HFFc6 (cell line): ENCODE measurements at regions not wholly inside any gene's neighbourhood (a gene's known extent, or its start where the extent isn't known, plus 50 kb on each side); places are given as distances from the start of the nearest gene placed in this dataset.

ENCODE experiments used
- DNase-seq: peaks from one replicate; pipeline ENCODE4 v3.0.0-alpha.2; 2018
- H3K27ac Mint-ChIP-seq: 2 replicates; pipeline ENCODE4 v1.8.0; 2020; ENCODE audit warnings: mild to moderate bottlenecking, mixed read lengths
- H3K27me3 Mint-ChIP-seq: 2 replicates; pipeline ENCODE4 v1.8.0; 2021; ENCODE audit warnings: mild to moderate bottlenecking, moderate library complexity, mixed read lengths; ENCODE audit not compliant: insufficient read depth
- H3K36me3 Mint-ChIP-seq: 2 replicates; pipeline ENCODE4 v1.8.0; 2021; ENCODE audit warnings: low read depth, mixed read lengths
- H3K4me1 Mint-ChIP-seq: 2 replicates; pipeline ENCODE4 v1.8.0; 2020; ENCODE audit warnings: low read depth, mixed read lengths
- H3K4me3 Mint-ChIP-seq: 2 replicates; pipeline ENCODE4 v1.8.0; 2020; ENCODE audit warnings: mild to moderate bottlenecking, moderate library complexity, mixed read lengths
- H3K9me3 Mint-ChIP-seq: 2 replicates; pipeline ENCODE4 v1.8.0; 2020; ENCODE audit warnings: mild to moderate bottlenecking, mixed read lengths
- TF ChIP-seq, protein P1 (sequence below): fragments of 200-600 bp; sonication (generic); IDR thresholded peaks from 2 replicates; pipeline ENCODE4 v1.5.0; 2021; ENCODE audit warnings: antibody characterized with exemption, mild to moderate bottlenecking

DNA sequence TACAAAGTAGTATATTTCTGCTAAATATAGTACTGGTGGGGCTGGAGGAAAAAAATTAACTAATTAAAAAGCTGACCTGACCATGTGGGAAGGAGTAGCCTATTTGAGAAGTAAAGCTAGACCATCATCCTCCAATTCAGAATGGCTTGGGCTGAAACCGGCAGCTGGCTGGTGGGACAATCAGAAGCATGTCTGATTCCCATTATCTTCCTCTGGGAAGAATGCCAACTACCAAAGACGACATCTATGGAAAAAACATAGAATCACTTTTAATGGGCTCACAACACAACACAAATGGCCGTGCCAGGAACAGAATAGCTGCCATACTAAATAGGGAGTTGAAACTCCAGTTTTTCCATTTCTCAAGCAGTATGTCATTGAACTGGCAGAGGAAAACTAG, 120.4 kb upstream of the FREM2 start:
- Mint-ChIP-seq H3K27me3 (peaks cover 4% of the 10 kb centered on the region; the same call in 1 of the 2 replicates), H3K9me3 (peaks cover 4% of the 10 kb centered on the region; the same call in 1 of the 2 replicates), H3K36me3 (no peaks in the 10 kb centered on the region; the same call in 1 of the 2 replicates), H3K4me3 (no peak overlapping the region), H3K27ac (no peak overlapping the region), H3K4me1 (no peaks in the 10 kb centered on the region)
- DNase-seq = no peak
- TF ChIP-seq, protein P1, sequence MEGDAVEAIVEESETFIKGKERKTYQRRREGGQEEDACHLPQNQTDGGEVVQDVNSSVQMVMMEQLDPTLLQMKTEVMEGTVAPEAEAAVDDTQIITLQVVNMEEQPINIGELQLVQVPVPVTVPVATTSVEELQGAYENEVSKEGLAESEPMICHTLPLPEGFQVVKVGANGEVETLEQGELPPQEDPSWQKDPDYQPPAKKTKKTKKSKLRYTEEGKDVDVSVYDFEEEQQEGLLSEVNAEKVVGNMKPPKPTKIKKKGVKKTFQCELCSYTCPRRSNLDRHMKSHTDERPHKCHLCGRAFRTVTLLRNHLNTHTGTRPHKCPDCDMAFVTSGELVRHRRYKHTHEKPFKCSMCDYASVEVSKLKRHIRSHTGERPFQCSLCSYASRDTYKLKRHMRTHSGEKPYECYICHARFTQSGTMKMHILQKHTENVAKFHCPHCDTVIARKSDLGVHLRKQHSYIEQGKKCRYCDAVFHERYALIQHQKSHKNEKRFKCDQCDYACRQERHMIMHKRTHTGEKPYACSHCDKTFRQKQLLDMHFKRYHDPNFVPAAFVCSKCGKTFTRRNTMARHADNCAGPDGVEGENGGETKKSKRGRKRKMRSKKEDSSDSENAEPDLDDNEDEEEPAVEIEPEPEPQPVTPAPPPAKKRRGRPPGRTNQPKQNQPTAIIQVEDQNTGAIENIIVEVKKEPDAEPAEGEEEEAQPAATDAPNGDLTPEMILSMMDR = no peak

DNA sequence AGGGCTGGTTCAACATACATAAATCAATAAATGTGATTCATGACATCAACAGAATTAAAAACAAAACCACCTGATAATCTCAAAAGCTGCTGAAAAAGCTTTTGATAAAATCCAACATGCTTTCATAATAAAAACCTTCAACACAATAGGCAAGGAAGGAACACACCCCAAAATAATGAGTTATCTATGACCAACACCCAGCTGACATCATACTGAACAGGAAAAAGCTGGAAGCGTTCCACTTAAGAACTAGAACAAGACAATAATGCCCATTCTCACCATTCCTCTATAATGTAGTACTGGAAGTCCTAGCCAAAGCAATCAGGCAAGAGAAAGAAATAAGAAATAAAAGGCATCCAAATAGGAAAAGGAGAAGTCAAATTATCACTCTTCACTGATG, 116.2 kb upstream of the FREM2 start:
- Mint-ChIP-seq H3K4me3 (no peak overlapping the region), H3K4me1 (no peaks in the 10 kb centered on the region), H3K27ac (no peak overlapping the region), H3K36me3 (no peaks in the 10 kb centered on the region; the same call in 1 of the 2 replicates), H3K9me3 (peaks cover 4% of the 10 kb centered on the region; the same call in 1 of the 2 replicates), H3K27me3 (peaks cover 4% of the 10 kb centered on the region; the same call in 1 of the 2 replicates)
- DNase-seq = no peak
- TF ChIP-seq, protein P1 = no peak

- Mint-ChIP-seq H3K4me1 (no peaks in the 10 kb centered on the region), H3K36me3 (no peaks in the 10 kb centered on the region), H3K27ac (no peak overlapping the region), H3K9me3 (no peaks in the 10 kb centered on the region), H3K27me3 (peaks cover 4% of the 10 kb centered on the region; the same call in 1 of the 2 replicates), H3K4me3 (no peak overlapping the region)
- no peak for DNase-seq
- TF ChIP-seq, protein P1 = no peak
Measured at GRCh38 chr13:38575427-38575826, 111.5 kb upstream of the FREM2 start.

DNA sequence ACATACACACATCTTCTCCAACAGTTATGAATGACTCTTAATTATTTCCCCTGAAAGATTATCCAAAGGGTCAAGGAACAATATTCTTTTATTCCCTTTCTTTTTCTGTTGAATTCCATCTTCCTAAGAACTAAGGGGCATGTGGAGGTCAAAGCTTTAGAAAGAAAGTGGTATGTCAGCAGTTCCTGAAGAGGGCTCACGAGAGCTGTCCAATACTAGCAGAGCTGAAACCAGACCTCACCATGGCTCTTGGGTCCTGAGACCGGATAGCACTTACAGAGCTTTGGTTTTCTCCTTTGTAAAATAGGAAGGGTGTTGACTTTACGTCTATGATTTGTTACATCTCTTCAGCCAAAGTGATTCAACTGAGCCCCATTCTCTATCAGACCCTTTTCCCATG, 109.8 kb upstream of the FREM2 start:
- H3K27me3 Mint-ChIP-seq = peaks cover 4% of the 10 kb centered on the region; the same call in 1 of the 2 replicates
- TF ChIP-seq, protein P1 = no peak
- no peak overlapping the region for H3K27ac Mint-ChIP-seq
- no peaks in the 10 kb centered on the region for H3K4me1 Mint-ChIP-seq
- H3K9me3 Mint-ChIP-seq = no peaks in the 10 kb centered on the region
- no peak overlapping the region for H3K4me3 Mint-ChIP-seq
- no peak for DNase-seq
- no peaks in the 10 kb centered on the region for H3K36me3 Mint-ChIP-seq

DNA sequence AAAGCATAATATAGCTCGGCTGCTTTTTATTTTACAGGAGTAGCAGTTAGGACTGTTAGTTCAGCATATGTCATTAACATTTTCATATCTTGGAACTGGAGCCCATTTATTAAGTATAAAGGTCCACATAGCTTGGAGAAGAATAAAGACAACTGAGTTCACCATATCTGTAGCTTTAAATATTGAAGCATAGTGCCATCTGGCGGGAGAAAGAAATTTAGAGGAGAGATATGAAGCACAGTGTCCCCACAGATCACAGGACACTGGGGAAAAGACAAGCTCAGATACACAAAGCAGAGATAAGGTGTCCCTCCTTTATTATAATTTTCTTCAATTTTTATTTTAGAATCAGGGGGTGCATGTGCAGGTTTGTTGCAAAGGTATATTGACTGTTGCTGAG, 104.7 kb upstream of the FREM2 start:
- Mint-ChIP-seq H3K27ac (no peak overlapping the region), H3K4me3 (no peak overlapping the region), H3K27me3 (peaks cover 4% of the 10 kb centered on the region; the same call in 1 of the 2 replicates), H3K9me3 (no peaks in the 10 kb centered on the region), H3K4me1 (no peaks in the 10 kb centered on the region), H3K36me3 (no peaks in the 10 kb centered on the region)
- DNase-seq = peak; percentile 39
- TF ChIP-seq, protein P1 = peak; percentile 72

GRCh38 chr13:38590230-38590629, 96.6 kb upstream of the FREM2 start:
- no peak for DNase-seq
- TF ChIP-seq, protein P1 = no peak
- Mint-ChIP-seq H3K27ac (no peak overlapping the region), H3K9me3 (peaks cover 5% of the 10 kb centered on the region; the same call in 1 of the 2 replicates), H3K4me3 (no peak overlapping the region), H3K4me1 (no peaks in the 10 kb centered on the region), H3K27me3 (peaks cover 2% of the 10 kb centered on the region; the same call in 1 of the 2 replicates), H3K36me3 (no peaks in the 10 kb centered on the region)
